Mesenchymal stem cell (in vitro differentiated cells and primary cell): ENCODE measurements at regions not wholly inside any gene's neighbourhood (a gene's known extent, or its start where the extent isn't known, plus 50 kb on each side); places are given as distances from the start of the nearest gene placed in this dataset.

ENCODE experiments used
- DNase-seq: peaks from one replicate; pipeline ENCODE4 v3.0.0-alpha.2; 2013
- H2AFZ ChIP-seq: one replicate; pipeline ENCODE4 v1.6.1; 2013; ENCODE audit warnings: low read depth, mild to moderate bottlenecking, control low read depth, inconsistent platforms, low read length, moderate library complexity
- H2AK5ac ChIP-seq: 2 replicates; pipeline ENCODE4 v1.6.1; 2013; ENCODE audit warnings: low read length, moderate library complexity, mild to moderate bottlenecking, inconsistent platforms; ENCODE audit not compliant: severe bottlenecking
- H2BK120ac ChIP-seq: one replicate; pipeline ENCODE4 v1.6.1; 2013; ENCODE audit warnings: low read depth, mild to moderate bottlenecking, inconsistent platforms, low read length, moderate library complexity
- H2BK12ac ChIP-seq, 2 experiments: one replicate each; pipeline ENCODE4 v1.6.1; 2013; ENCODE audit warnings: inconsistent platforms in 2 of 2, low read length in 2 of 2, mild to moderate bottlenecking in 2 of 2, moderate library complexity in 2 of 2, control low read depth in 1 of 2
- H2BK15ac ChIP-seq: one replicate; pipeline ENCODE4 v1.6.1; 2013; ENCODE audit warnings: mild to moderate bottlenecking, low read depth, inconsistent platforms; ENCODE audit not compliant: poor library complexity, severe bottlenecking
- H2BK5ac ChIP-seq: 2 replicates; pipeline ENCODE4 v1.6.1; 2013; ENCODE audit warnings: low read depth, mild to moderate bottlenecking, low read length, control low read depth, inconsistent platforms; ENCODE audit not compliant: poor library complexity, severe bottlenecking
- H3K14ac ChIP-seq, 2 experiments: one replicate each; pipeline ENCODE4 v1.6.1; 2013; ENCODE audit warnings: inconsistent platforms in 2 of 2, low read length in 2 of 2, control low read depth in 1 of 2, mild to moderate bottlenecking in 1 of 2, moderate library complexity in 1 of 2
- H3K18ac ChIP-seq, 2 experiments: one replicate each; pipeline ENCODE4 v1.6.1; 2013; ENCODE audit warnings: inconsistent platforms in 2 of 2, low read length in 2 of 2, control low read depth in 1 of 2, low read depth in 1 of 2, mild to moderate bottlenecking in 1 of 2
- H3K23ac ChIP-seq, 2 experiments: one replicate each; pipeline ENCODE4 v1.6.1; 2013; ENCODE audit warnings: inconsistent platforms in 2 of 2, low read length in 2 of 2, mild to moderate bottlenecking in 2 of 2, moderate library complexity in 2 of 2, control low read depth in 1 of 2
- H3K27ac ChIP-seq: 2 replicates; pipeline ENCODE4 v1.5.1; 2013; ENCODE audit warnings: mild to moderate bottlenecking, moderate library complexity, low read length, control low read depth, inconsistent platforms; ENCODE audit not compliant: poor library complexity, severe bottlenecking
- H3K27me3 ChIP-seq, 2 experiments: 2 replicates each; pipeline versions ENCODE4 v1.6.1 to v1.7.0; 2013; ENCODE audit warnings: low read length in 2 of 2, mild to moderate bottlenecking in 2 of 2, moderate library complexity in 2 of 2, control low read depth in 1 of 2, inconsistent platforms in 1 of 2; ENCODE audit not compliant: control insufficient read depth in 1 of 2, insufficient read depth in 1 of 2
- H3K36me3 ChIP-seq, 2 experiments: 2 replicates each; pipeline versions ENCODE4 v1.6.1 to v1.7.0; 2013; ENCODE audit warnings: low read length in 2 of 2, control low read depth in 1 of 2, inconsistent platforms in 1 of 2, low read depth in 1 of 2, mild to moderate bottlenecking in 1 of 2; ENCODE audit not compliant: insufficient read depth in 2 of 2, control insufficient read depth in 1 of 2
- H3K4ac ChIP-seq, 2 experiments: one replicate each; pipeline ENCODE4 v1.6.1; 2013; ENCODE audit warnings: inconsistent platforms in 2 of 2, low read length in 2 of 2, mild to moderate bottlenecking in 2 of 2, moderate library complexity in 2 of 2, control low read depth in 1 of 2, low read depth in 1 of 2
- H3K4me1 ChIP-seq: 2 replicates; pipeline ENCODE4 v1.6.1; 2013; ENCODE audit warnings: low read depth, low read length, control low read depth; ENCODE audit not compliant: control insufficient read depth, insufficient read depth
- H3K4me2 ChIP-seq: 2 replicates; pipeline ENCODE4 v1.6.1; 2013; ENCODE audit warnings: low read length, mild to moderate bottlenecking, inconsistent platforms; ENCODE audit not compliant: poor library complexity, severe bottlenecking
- H3K4me3 ChIP-seq, 2 experiments: 2 replicates each; pipeline versions ENCODE4 v1.5.1 to v1.7.0; 2013; ENCODE audit warnings: low read length in 2 of 2, mild to moderate bottlenecking in 2 of 2, control low read depth in 1 of 2, low read depth in 1 of 2; ENCODE audit not compliant: insufficient read depth in 1 of 2
- H3K79me1 ChIP-seq: replicated peaks from 2 replicates; pipeline ENCODE4 v1.6.1; 2013; ENCODE audit warnings: mild to moderate bottlenecking, control low read depth, low read length, inconsistent platforms; ENCODE audit not compliant: poor library complexity, severe bottlenecking
- H3K9ac ChIP-seq: 2 replicates; pipeline ENCODE4 v1.7.0; 2013; ENCODE audit warnings: mild to moderate bottlenecking, low read length, moderate library complexity
- H3K9me3 ChIP-seq: 2 replicates; pipeline ENCODE4 v1.7.0; 2013; ENCODE audit warnings: mild to moderate bottlenecking, low read length; ENCODE audit not compliant: control insufficient read depth
- H4K8ac ChIP-seq: one replicate; pipeline ENCODE4 v1.6.1; 2013; ENCODE audit warnings: inconsistent platforms, mild to moderate bottlenecking, low read length, moderate library complexity
- H4K91ac ChIP-seq: one replicate; pipeline ENCODE4 v1.6.1; 2013; ENCODE audit warnings: mild to moderate bottlenecking, low read length, inconsistent platforms
- WGBS: methylation state at CpG from one replicate; pipeline ENCODE4 v1.1.7; 2013; ENCODE audit warnings: mixed read lengths; 5-methylcytosine and 5-hydroxymethylcytosine counted together

DNA sequence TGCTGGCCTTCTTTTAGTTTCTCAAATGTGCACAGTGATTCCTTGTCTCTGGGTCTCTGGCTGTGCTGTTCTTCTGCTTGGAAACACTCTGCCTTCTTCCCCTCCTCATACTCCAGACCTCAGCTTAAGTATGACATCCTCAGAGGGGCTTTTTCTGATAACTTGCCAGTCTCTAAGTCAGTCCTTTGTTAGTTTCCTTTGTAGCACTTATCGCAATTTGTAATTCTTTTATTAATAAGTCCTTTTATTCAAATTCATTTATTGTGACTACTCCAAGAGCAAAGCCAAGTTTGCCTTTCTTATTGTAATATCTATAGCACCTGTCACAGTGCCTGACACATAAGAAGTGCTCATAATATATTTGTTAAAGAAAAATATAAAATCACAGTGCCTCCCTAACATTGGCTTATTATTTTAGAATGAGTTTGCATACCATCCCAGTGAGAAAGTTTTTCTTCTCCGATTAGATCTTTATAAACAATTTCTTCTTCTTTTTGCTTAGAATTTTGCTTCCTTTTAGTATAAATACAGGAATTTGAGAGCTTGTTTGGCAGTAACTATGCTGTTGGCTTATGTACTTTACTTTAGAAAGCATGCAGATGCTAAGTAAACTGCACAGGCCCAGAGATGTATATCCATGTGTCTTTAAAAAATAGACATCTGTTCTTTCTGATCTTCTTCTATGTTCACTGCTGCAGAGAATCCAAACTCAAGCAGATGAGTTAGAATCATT lies 198.0 kb downstream of the GAS1 start:
- Histone ChIP-seq H3K79me1 (no peaks in the 10 kb centered on the region), H4K8ac (no peak overlapping the region), H2BK5ac (no peak overlapping the region), H3K36me3 (no peaks in the 10 kb centered on the region), H3K4me2 (no peak overlapping the region), H3K14ac (no peak overlapping the region), H3K4me1 (peaks cover 7% of the 10 kb centered on the region), H3K4ac (no peak overlapping the region), H2AK5ac (no peak overlapping the region), H4K91ac (no peak overlapping the region), H2AFZ (no peak overlapping the region), H3K18ac (no peak overlapping the region), H2BK15ac (no peak overlapping the region), H3K23ac (no peak overlapping the region), H3K27me3 (no peaks in the 10 kb centered on the region), H3K9me3 (no peaks in the 10 kb centered on the region), H3K9ac (peak overlapping the region; percentile 13), H2BK12ac (no peak overlapping the region), H2BK120ac (no peak overlapping the region), H3K4me3 (no peak overlapping the region), H3K27ac (no peak overlapping the region)
- no peak for DNase-seq
- no CpG with 5 or more reads among the region's 2 CpGs for WGBS

DNA sequence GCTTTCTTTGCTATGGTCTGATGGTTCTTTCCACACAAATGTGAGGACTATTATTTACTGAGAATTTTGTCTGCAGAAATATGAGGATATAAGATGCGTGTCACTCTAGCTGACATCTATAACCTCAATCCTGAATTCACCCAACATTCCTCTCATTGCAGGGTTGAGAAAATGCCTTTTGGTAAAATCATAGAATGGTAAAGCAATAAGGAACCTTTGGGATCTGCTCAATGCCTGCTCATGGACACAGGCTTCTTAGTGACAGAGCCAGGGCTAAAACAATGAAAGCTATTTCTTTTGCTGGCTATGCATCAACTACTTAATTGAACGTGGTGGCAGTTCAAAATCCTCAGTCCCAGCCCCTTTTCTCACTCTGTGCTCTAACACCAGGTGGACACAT lies 199.6 kb downstream of the GAS1 start:
- no peak overlapping the region for H2BK120ac ChIP-seq
- H2BK12ac ChIP-seq: no peak overlapping the region
- 67% methylated on average over 1 of the region's 2 CpGs for WGBS
- no peaks in the 10 kb centered on the region for H3K79me1 ChIP-seq
- no peak overlapping the region for H3K4me2 ChIP-seq
- H3K14ac ChIP-seq: no peak overlapping the region
- H3K27ac ChIP-seq: no peak overlapping the region
- H3K4ac ChIP-seq: no peak overlapping the region
- H3K9me3 ChIP-seq: no peaks in the 10 kb centered on the region
- no peaks in the 10 kb centered on the region for H3K36me3 ChIP-seq
- H2BK5ac ChIP-seq: no peak overlapping the region
- no peaks in the 10 kb centered on the region for H3K27me3 ChIP-seq
- H2AFZ ChIP-seq: no peak overlapping the region
- H3K4me3 ChIP-seq: no peak overlapping the region
- H2BK15ac ChIP-seq: no peak overlapping the region
- H3K9ac ChIP-seq: no peak overlapping the region
- H2AK5ac ChIP-seq: no peak overlapping the region
- H3K4me1 ChIP-seq: peaks cover 7% of the 10 kb centered on the region
- no peak overlapping the region for H3K18ac ChIP-seq
- no peak for DNase-seq
- H4K8ac ChIP-seq: no peak overlapping the region
- no peak overlapping the region for H4K91ac ChIP-seq
- H3K23ac ChIP-seq: no peak overlapping the region

DNA sequence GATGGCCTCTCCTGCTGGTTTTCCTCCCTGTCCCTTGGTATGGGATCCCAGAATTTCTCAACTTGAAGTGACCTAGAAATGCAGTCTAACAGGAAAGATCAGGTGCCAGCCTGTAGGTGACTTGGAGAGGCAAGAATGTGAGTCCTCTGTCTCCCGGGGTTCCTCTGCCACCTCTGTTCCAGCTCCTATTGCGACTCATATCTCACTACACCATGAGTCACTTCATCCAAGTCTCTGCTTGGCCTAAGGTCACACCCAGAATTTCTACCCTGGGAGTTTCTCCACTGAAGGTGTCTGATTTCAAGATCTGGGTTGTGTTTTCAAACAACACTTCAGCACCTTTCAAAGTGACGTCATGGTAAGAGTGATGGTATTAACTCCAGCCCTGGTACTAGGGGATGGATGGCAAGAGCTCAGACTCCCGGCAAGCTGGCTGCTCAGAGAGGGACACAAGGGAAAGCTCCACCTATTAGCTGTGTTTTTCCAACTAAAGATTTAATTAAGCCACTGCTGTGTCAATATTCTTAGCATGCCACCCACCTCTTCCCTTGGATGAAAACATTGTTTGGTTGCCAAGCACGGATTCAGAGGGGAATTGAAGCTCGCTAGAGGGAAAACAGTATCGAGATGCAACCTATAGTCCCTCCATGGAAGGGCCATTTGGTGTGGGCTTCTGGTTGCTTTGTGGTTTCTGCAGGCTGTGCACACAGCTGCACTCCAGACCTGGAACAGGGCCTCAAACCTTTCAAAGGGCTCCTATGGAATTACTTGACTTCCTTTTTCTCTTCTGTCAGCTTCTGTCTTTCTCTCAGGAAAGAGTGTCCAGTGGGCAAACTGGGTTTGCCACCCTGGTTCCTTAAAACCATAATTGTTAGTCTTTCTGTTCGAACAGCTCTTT lies 205.7 kb downstream of the GAS1 start:
- H3K36me3 ChIP-seq: no peaks in the 10 kb centered on the region
- no peak overlapping the region for H2AFZ ChIP-seq
- no peak overlapping the region for H2BK120ac ChIP-seq
- H3K27ac ChIP-seq: no peak overlapping the region
- H3K18ac ChIP-seq: no peak overlapping the region
- H4K91ac ChIP-seq: no peak overlapping the region
- H3K4me1 ChIP-seq: peaks cover 2% of the 10 kb centered on the region
- H3K9me3 ChIP-seq: no peaks in the 10 kb centered on the region
- H3K4me2 ChIP-seq: no peak overlapping the region
- no peak overlapping the region for H2BK15ac ChIP-seq
- WGBS: 58% methylated on average over 8 of the region's 8 CpGs
- no peaks in the 10 kb centered on the region for H3K79me1 ChIP-seq
- no peak overlapping the region for H3K4ac ChIP-seq
- no peak overlapping the region for H2AK5ac ChIP-seq
- no peak overlapping the region for H2BK5ac ChIP-seq
- no peak overlapping the region for H3K14ac ChIP-seq
- no peak overlapping the region for H4K8ac ChIP-seq
- no peak overlapping the region for H3K9ac ChIP-seq
- no peak overlapping the region for H3K4me3 ChIP-seq
- no peak for DNase-seq
- H3K23ac ChIP-seq: no peak overlapping the region
- no peaks in the 10 kb centered on the region for H3K27me3 ChIP-seq
- no peak overlapping the region for H2BK12ac ChIP-seq

DNA sequence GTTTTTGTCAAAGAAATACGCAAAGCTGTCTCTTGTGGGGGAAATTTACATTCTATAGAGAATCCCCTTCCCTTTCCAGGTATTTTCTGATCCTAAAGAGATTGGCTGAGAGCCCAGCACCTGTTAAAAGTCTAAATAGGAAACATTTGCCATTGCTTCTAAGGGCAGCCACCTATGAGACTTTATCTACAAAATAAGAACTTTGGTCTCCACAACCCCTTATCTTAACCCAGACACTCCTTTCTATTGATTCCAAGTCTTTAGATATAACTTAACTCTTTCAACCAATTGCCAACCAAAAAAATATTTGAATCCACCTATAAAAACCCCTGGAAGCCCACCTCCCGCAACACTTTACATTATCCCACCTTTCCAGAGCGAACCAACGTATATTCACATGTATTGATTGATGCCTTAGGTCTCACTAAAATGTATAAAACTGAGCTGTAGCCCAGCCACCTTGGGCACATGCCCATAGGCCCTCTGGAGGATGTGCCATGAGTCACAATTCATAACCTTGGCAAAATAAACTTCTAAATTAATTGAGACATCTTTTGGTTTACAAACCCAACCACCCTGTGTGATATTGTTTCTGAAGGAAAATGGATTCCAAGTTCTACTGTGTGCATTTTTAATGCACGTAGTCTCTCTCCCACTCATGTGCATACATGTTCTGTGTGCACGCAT lies 211.4 kb downstream of the GAS1 start:
- Histone ChIP-seq H3K18ac (no peak overlapping the region), H2BK12ac (no peak overlapping the region), H3K9me3 (no peaks in the 10 kb centered on the region), H3K4ac (no peak overlapping the region), H3K79me1 (no peaks in the 10 kb centered on the region), H3K9ac (no peak overlapping the region), H4K8ac (no peak overlapping the region), H3K36me3 (no peaks in the 10 kb centered on the region), H2BK15ac (no peak overlapping the region), H3K23ac (no peak overlapping the region), H2AK5ac (no peak overlapping the region), H2BK5ac (no peak overlapping the region), H2BK120ac (no peak overlapping the region), H3K4me1 (no peaks in the 10 kb centered on the region), H3K27ac (no peak overlapping the region), H2AFZ (no peak overlapping the region), H4K91ac (no peak overlapping the region), H3K27me3 (no peaks in the 10 kb centered on the region), H3K4me3 (no peak overlapping the region), H3K14ac (no peak overlapping the region), H3K4me2 (no peak overlapping the region)
- WGBS: 82% methylated on average over 4 of the region's 6 CpGs
- DNase-seq: no peak
